ENCODE measurements at regions not wholly inside any gene's neighbourhood (a gene's known extent, or its start where the extent isn't known, plus 50 kb on each side); places are given as distances from the start of the nearest gene placed in this dataset.

- no peak for TF ChIP-seq CTCF (IDR thresholded peaks at IDR 0.05)
- TF ChIP-seq EZH2 (IDR thresholded peaks at IDR 0.05): no peak
These were observed 685.7 kb downstream of the SLC16A7 start for GRCh38 chr12:60281522-60281921.
